ENCODE measurements at regions not wholly inside any gene's neighbourhood (a gene's known extent, or its start where the extent isn't known, plus 50 kb on each side); places are given as distances from the start of the nearest gene placed in this dataset.
A peak's percentile ranks its signal among the peaks of the same experiment; 100 is the strongest.

DNA sequence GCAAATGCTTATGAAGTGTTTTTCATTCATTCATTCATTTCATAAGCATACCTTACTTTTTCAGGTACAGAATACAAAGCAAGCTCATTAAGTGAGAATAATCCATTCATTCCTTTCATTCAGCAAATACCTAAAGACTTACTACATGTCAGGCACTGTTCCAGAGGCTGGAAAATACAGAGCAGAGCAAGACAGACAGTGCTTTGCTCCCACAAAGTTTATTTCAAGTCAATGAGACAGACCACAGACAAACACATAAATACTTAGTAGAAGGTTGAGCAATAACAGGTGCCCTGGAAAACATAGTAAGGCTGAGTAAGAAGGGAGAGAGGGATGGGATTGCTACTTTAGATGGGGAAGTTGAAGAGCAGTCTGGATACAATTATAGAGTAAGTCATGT lies 309.8 kb downstream of the C1D start:
- DNase-seq, result no peak
- intact Hi-C loops (cut with DNase I), result loop anchor here (5.0 kb wide), 1 partner anchor 94 kb away; no protein-coding TSS in a partner anchor
- TF ChIP-seq POLR2A (IDR thresholded peaks at IDR 0.05) (no peak), POLR2AphosphoS5 (IDR thresholded peaks at IDR 0.05) (peak; percentile 82 to 97 (median 94)), EP300 (IDR thresholded peaks at IDR 0.05) (peak; percentile 9 to 86 (median 66))
- H3K4me1 ChIP-seq, result peaks cover 0 to 60% (median 53%) of the 10 kb centered on the region in 4 donors
- no peaks in the 10 kb centered on the region for H3K36me3 ChIP-seq
- H3K27me3 ChIP-seq, result no peaks in the 10 kb centered on the region
- H3K4me3 ChIP-seq, result no peak overlapping the region
- no peaks in the 10 kb centered on the region for H3K9me3 ChIP-seq
- peak overlapping the region in 2 of 4 donors; percentile 60 to 69 for H3K27ac ChIP-seq

DNA sequence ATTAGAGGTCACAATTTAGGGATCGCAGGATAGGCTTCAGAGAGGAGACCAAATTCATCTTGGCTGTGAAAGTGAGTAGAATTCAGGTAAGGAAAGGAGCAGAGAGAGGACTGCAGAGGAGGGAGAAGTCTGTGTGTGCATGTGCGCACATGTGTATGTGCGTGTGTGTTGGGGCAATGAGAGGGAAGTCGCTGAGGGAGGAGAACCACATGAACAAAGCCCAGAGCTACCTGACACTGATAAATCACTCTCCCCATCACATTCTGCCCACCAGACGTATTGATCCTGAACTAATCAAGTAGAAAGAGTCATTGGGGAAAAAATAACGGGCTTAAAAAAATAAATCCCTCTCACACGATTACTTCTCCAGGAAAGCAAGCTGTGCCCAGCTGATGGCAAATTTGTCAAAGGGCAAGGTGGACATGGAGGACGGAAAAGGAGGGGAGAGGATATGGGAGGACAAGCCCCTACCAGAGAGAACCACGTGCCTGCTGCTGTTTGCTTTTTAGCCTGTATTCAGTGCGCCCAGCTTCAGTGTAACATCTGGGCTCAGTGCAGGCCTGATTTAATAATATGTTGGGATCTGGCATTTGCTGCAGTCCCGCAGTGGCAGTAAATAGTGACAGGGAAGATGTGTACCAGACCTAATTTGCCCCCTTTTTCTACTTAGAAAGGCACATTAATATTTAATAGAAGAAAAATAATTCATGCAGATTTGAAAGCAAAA lies 307.5 kb downstream of the C1D start:
- intact Hi-C loops (cut with DNase I), result no loop called here
- WGBS, 2 donors, result 67 to 80% methylated on average over 11 of the region's 11 CpGs
- Histone ChIP-seq H3K27me3 (no peaks in the 10 kb centered on the region), H3K4me1 (peaks cover 0 to 50% (median 45%) of the 10 kb centered on the region in 4 donors), H3K36me3 (no peaks in the 10 kb centered on the region), H3K9me3 (no peaks in the 10 kb centered on the region), H3K27ac (peak overlapping the region in 1 of 4 donors; percentile 30), H3K4me3 (no peak overlapping the region)
- TF ChIP-seq POLR2A (IDR thresholded peaks at IDR 0.05), result no peak
- no peak for TF ChIP-seq EP300 (IDR thresholded peaks at IDR 0.05)
- TF ChIP-seq, protein P1, sequence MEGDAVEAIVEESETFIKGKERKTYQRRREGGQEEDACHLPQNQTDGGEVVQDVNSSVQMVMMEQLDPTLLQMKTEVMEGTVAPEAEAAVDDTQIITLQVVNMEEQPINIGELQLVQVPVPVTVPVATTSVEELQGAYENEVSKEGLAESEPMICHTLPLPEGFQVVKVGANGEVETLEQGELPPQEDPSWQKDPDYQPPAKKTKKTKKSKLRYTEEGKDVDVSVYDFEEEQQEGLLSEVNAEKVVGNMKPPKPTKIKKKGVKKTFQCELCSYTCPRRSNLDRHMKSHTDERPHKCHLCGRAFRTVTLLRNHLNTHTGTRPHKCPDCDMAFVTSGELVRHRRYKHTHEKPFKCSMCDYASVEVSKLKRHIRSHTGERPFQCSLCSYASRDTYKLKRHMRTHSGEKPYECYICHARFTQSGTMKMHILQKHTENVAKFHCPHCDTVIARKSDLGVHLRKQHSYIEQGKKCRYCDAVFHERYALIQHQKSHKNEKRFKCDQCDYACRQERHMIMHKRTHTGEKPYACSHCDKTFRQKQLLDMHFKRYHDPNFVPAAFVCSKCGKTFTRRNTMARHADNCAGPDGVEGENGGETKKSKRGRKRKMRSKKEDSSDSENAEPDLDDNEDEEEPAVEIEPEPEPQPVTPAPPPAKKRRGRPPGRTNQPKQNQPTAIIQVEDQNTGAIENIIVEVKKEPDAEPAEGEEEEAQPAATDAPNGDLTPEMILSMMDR (IDR thresholded peaks at IDR 0.05), result no peak
- no peak for TF ChIP-seq POLR2AphosphoS5 (IDR thresholded peaks at IDR 0.05)
- no peak for DNase-seq

DNA sequence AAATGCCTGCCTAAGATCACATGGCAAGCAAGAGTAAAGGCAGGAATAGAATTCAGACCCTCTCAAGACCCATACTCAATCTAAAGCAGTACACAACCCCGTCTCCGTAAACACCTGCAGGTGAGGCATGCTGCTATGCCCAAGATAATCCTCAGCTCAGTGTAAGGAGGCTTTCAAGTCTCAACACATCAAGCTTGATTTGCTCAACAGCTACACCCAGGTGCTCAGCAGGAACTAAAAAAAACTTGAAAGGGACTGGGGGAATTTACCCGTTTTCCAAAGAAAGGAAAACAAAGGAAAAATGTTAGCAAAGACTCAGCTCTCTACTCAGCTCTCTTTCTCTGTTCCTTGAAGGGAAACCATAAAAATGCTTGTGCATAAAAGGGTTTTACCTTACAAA lies 301.8 kb downstream of the C1D start:
- Histone ChIP-seq H3K27ac (no peak overlapping the region), H3K4me1 (peaks cover 0 to 5% (median 4%) of the 10 kb centered on the region in 4 donors), H3K27me3 (no peaks in the 10 kb centered on the region), H3K9me3 (no peaks in the 10 kb centered on the region), H3K36me3 (no peaks in the 10 kb centered on the region), H3K4me3 (no peak overlapping the region)
- intact Hi-C loops (cut with DNase I), result no loop called here
- TF ChIP-seq POLR2A (IDR thresholded peaks at IDR 0.05), result no peak
- TF ChIP-seq, protein P1 (IDR thresholded peaks at IDR 0.05), result no peak
- TF ChIP-seq POLR2AphosphoS5 (IDR thresholded peaks at IDR 0.05), result no peak
- TF ChIP-seq EP300 (IDR thresholded peaks at IDR 0.05), result no peak
- WGBS, 2 donors, result 43 to 75% methylated on average over 3 of the region's 3 CpGs
- DNase-seq, result no peak

DNA sequence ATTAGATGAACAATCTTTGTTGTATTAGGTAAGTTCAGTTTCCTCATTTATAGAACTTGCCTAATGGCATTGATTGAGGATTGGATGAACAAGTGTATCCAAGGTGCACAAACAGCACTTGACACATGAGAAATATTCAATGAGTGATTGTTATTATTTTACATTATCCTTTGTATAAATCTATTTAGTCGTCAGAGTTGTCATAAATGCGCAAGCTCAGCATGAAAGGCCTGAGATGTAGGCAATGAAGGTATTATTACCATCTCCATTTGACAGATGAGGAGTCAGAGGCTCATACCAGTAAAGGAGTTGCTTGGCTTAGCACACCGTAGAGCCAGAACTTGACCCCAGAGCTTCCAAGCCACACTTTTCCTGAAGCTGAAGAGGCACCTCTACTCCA lies 291.4 kb downstream of the C1D start:
- H3K36me3 ChIP-seq, result no peaks in the 10 kb centered on the region
- intact Hi-C loops (cut with DNase I), result no loop called here
- no peaks in the 10 kb centered on the region for H3K9me3 ChIP-seq
- WGBS, 2 donors, result 93 to 96% methylated on average over 3 of the region's 3 CpGs
- peaks cover 0 to 13% (median 0%) of the 10 kb centered on the region in 4 donors for H3K4me1 ChIP-seq
- no peak for DNase-seq
- H3K4me3 ChIP-seq, result no peak overlapping the region
- no peaks in the 10 kb centered on the region for H3K27me3 ChIP-seq
- H3K27ac ChIP-seq, result no peak overlapping the region
- TF ChIP-seq, protein P1 (IDR thresholded peaks at IDR 0.05), result no peak
- TF ChIP-seq EP300 (IDR thresholded peaks at IDR 0.05) (no peak), POLR2A (IDR thresholded peaks at IDR 0.05) (no peak), POLR2AphosphoS5 (IDR thresholded peaks at IDR 0.05) (no peak)

DNA sequence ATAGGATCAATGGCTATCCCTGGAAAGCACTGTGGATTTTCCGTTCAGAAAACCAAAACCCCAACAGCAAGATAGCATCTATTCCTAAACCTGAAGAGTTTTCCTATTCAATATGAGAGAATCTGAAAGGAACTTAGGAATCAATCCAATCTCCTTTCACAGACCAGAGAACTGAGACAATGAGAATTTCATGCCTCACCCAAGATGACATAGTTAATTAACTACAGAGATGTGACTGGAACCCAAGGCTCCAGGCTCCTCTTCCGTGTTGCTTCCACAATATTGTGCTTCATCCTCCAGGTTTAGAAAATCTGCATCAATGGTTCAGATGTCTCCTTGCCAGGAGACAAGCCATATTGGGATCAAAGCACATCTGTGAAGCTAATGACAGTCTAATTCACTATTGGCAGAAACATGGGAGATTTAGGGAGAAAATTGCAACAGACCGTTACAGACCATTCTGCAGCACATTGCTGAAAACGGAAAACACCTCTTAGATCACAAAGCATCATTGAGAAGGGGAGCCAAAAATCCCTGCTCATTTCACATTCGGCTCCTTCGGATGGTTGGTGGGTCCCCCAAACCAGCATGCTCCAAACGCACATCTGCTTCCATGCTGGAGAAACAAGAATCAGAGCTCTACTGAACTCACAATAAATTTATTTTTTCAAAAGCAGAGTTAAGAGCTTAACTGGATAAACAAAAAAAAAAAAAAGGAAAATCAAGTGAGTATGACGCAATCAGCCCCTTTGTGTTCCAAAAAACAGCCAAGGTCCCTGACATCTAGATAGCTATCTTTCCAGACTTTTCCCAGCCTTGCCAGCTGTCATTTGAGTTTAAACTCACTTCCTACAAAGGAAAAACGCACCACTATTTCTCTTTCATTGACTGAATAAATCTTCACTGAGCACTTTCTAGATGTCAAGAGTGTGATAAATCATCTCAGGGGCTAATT lies 290.3 kb downstream of the C1D start:
- peak overlapping the region in 1 of 4 donors; percentile 38 for H3K27ac ChIP-seq
- no peak overlapping the region for H3K4me3 ChIP-seq
- WGBS, 2 donors, result 62 to 74% methylated on average over 9 of the region's 9 CpGs
- intact Hi-C loops (cut with DNase I), result no loop called here
- H3K9me3 ChIP-seq, result no peaks in the 10 kb centered on the region
- H3K4me1 ChIP-seq, result peaks cover 0 to 17% (median 0%) of the 10 kb centered on the region in 4 donors
- DNase-seq, result peak; percentile 64
- TF ChIP-seq POLR2A (IDR thresholded peaks at IDR 0.05) (no peak), EP300 (IDR thresholded peaks at IDR 0.05) (peak in 1 of 4 donors; percentile 22), POLR2AphosphoS5 (IDR thresholded peaks at IDR 0.05) (peak in 3 of 4 donors; percentile 3 to 47 (median 41))
- TF ChIP-seq, protein P1 (IDR thresholded peaks at IDR 0.05), result no peak
- no peaks in the 10 kb centered on the region for H3K36me3 ChIP-seq
- no peaks in the 10 kb centered on the region for H3K27me3 ChIP-seq

Measured in sigmoid colon (tissue), 6 donors.